PC-9 (cell line): ENCODE measurements at regions not wholly inside any gene's neighbourhood (a gene's known extent, or its start where the extent isn't known, plus 50 kb on each side); places are given as distances from the start of the nearest gene placed in this dataset.

Experiments
- BruUV-seq: library from RNA; stranded (reverse); fragments of 400-500 nt; replicated peaks from 2 replicates; lab custom pipeline; 2021; lab: Mats Ljungman, UMichigan
- CTCF ChIA-PET: fragments of 300-600 bp; sonication (Branson Sonifier 250); formaldehyde crosslinking; loops from one replicate; lab custom pipeline; 2022; ENCODE audit warnings: antibody characterized with exemption; lab: Charles Lee
- POLR2A ChIA-PET: fragments of 300-600 bp; sonication (Branson Sonifier 250); formaldehyde crosslinking; loops from one replicate; lab custom pipeline; 2022; ENCODE audit warnings: antibody characterized with exemption; ENCODE audit not compliant: unreplicated experiment; lab: Charles Lee
- DNase-seq, 2 experiments: peaks; one replicate each; pipeline versions ENCODE4 v3.0.0 to v3.0.0-alpha.2; 2015 to 2022; ENCODE audit warnings: mixed read lengths in 1 of 2
- H2AFZ ChIP-seq: fragments of 200-600 bp; sonication (generic); 2 replicates; pipeline ENCODE4 v1.8.1; 2017; ENCODE audit warnings: antibody characterized with exemption
- H3F3A ChIP-seq: fragments of 200-600 bp; sonication (generic); 2 replicates; pipeline ENCODE4 v1.8.1; 2017; ENCODE audit warnings: antibody characterized with exemption, mild to moderate bottlenecking, low read depth; ENCODE audit not compliant: insufficient read depth
- H3K27ac ChIP-seq: fragments of 200-600 bp; sonication (generic); 2 replicates; pipeline ENCODE4 v1.6.1; 2016; ENCODE audit warnings: mixed run types
- H3K27me3 ChIP-seq: fragments of 200-600 bp; sonication (generic); 2 replicates; pipeline ENCODE4 v1.6.1; 2016; ENCODE audit warnings: low read depth, mixed run types; ENCODE audit not compliant: insufficient read depth
- H3K36me3 ChIP-seq: fragments of 200-600 bp; sonication (generic); 2 replicates; pipeline ENCODE4 v1.6.1; 2016; ENCODE audit warnings: low read depth, mixed run types
- H3K4me1 ChIP-seq: fragments of 200-600 bp; sonication (generic); replicated peaks from 2 replicates; pipeline ENCODE4 v1.6.1; 2016; ENCODE audit warnings: mixed run types; ENCODE audit not compliant: insufficient read depth
- H3K4me2 ChIP-seq: fragments of 200-600 bp; sonication (generic); 2 replicates; pipeline ENCODE4 v1.6.1; 2017; ENCODE audit warnings: mixed run types
- H3K4me3 ChIP-seq: fragments of 200-600 bp; sonication (generic); 2 replicates; pipeline ENCODE4 v1.6.1; 2016; ENCODE audit warnings: mixed run types
- H3K79me2 ChIP-seq: fragments of 200-600 bp; sonication (generic); 2 replicates; pipeline ENCODE4 v1.6.1; 2017; ENCODE audit warnings: low read depth, mixed run types
- H3K9me2 ChIP-seq: fragments of 200-600 bp; sonication (generic); 2 replicates; pipeline ENCODE4 v1.8.1; 2017; ENCODE audit warnings: mild to moderate bottlenecking; ENCODE audit not compliant: insufficient read depth
- H3K9me3 ChIP-seq: fragments of 200-600 bp; sonication (generic); 2 replicates; pipeline ENCODE4 v1.8.1; 2016; ENCODE audit warnings: low read depth; ENCODE audit not compliant: insufficient read depth
- H4K20me1 ChIP-seq: fragments of 200-600 bp; sonication (generic); 2 replicates; pipeline ENCODE4 v1.8.1; 2017; ENCODE audit not compliant: insufficient read depth
- EZH2 ChIP-seq: fragments of 200-600 bp; sonication (generic); IDR thresholded peaks from 2 replicates; pipeline ENCODE4 v1.8.0; 2017; ENCODE audit warnings: antibody characterized with exemption, low read depth
- intact Hi-C: fragments of 100-400 bp; cut with micrococcal nuclease; formaldehyde crosslinking; loops from one replicate; pipeline ENCODE4 v1.10.0; 2022; ENCODE audit not compliant: unreplicated experiment
- TF ChIP-seq, protein P1 (sequence below): fragments of 200-600 bp; sonication (generic); conservative IDR thresholded peaks from 2 replicates; pipeline ENCODE4 v1.6.1; 2017; ENCODE audit warnings: mixed run types, antibody characterized with exemption, mild to moderate bottlenecking, moderate library complexity

DNA sequence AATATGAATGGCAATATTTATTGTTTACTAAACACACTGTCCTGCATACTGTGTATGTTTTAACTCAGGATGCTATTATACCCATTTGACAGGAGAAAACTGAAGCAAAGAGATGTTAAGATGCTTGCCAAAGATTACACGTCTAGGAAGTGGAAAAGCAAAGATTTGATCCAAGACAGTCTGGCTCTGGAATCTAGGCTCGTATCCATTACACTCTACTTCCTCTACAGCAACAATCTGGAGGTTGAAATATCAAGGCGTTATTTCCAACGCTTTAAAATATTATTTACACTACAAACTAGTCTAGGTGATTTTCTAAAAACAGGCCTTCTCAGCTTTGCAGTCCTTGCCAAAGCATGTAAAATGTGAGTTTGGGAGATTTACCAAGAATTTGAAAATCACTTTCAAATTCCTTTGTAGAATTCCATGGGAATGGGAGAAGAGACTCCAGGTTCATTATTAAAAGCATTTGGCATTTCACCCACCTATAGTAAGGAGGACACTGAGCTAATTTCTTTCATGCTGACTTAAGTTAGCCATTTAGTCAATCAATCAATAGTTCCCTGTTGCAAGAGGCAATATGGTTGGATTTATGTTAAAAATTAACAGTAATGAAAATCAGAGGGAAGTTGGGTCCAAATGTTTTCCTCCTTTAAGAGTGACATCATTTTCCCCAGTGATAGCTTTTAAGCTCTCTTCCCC is 356.3 kb upstream of the SMARCA2 start:
- Histone ChIP-seq H3K27me3 (peaks cover 1% of the 10 kb centered on the region; the same call in 1 of the 2 replicates), H3K79me2 (no peaks in the 10 kb centered on the region), H3F3A (no peaks in the 10 kb centered on the region), H3K4me1 (no peaks in the 10 kb centered on the region), H4K20me1 (no peaks in the 10 kb centered on the region; the same call in 1 of the 2 replicates), H3K9me3 (no peaks in the 10 kb centered on the region), H3K4me3 (no peak overlapping the region), H3K36me3 (no peaks in the 10 kb centered on the region), H2AFZ (no peak overlapping the region), H3K4me2 (no peak overlapping the region), H3K27ac (no peak overlapping the region), H3K9me2 (no peaks in the 10 kb centered on the region)
- intact Hi-C loops, result no loop called here
- ChIA-PET POLR2A (no interaction called here), CTCF (no interaction called here)
- DNase-seq, result no peak
- TF ChIP-seq, protein P1, sequence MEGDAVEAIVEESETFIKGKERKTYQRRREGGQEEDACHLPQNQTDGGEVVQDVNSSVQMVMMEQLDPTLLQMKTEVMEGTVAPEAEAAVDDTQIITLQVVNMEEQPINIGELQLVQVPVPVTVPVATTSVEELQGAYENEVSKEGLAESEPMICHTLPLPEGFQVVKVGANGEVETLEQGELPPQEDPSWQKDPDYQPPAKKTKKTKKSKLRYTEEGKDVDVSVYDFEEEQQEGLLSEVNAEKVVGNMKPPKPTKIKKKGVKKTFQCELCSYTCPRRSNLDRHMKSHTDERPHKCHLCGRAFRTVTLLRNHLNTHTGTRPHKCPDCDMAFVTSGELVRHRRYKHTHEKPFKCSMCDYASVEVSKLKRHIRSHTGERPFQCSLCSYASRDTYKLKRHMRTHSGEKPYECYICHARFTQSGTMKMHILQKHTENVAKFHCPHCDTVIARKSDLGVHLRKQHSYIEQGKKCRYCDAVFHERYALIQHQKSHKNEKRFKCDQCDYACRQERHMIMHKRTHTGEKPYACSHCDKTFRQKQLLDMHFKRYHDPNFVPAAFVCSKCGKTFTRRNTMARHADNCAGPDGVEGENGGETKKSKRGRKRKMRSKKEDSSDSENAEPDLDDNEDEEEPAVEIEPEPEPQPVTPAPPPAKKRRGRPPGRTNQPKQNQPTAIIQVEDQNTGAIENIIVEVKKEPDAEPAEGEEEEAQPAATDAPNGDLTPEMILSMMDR, result no peak
- TF ChIP-seq EZH2, result no peak
- no TSS peak for BruUV-seq

DNA sequence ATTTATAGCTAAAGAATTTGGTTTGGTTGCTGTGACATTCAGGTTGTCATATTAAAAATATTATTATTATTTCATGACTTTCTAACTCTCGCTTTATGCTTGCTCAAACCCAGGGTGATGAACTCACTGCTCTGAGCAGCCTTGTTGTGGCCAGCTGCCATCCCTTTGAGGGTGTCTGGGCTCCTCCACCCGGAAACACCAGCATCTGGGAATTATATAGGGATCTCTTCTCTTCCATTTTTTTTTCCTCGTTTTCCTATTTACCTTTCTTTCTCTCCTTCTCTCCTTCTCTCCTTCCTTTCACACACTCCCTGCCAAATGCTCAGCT is 355.8 kb upstream of the SMARCA2 start:
- H3K27me3 ChIP-seq, result no peaks in the 10 kb centered on the region; the same call in 1 of the 2 replicates
- CTCF ChIA-PET, result no interaction called here
- no peak overlapping the region for H3K27ac ChIP-seq

DNA sequence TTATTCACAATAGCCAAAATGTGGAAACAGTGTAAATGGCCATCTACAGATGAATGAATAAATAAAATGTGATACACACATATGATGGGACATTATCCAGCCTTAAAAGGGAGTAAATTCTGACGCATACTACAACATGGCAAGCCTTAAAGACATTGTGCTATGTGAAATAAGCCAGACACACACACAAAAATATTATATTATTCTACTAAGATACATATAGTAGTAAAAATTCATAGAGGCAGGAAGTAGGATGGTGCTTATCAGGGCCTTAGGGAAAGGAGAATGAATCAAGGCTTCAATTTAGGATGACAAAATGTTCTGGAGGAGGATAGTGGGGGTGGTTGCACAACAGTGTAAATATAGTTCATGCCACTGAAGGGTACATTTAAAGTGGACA is 346.7 kb upstream of the SMARCA2 start:
- Histone ChIP-seq H3K4me2 (no peak overlapping the region), H3K79me2 (no peaks in the 10 kb centered on the region), H3F3A (no peaks in the 10 kb centered on the region), H3K27me3 (no peaks in the 10 kb centered on the region), H3K9me2 (no peaks in the 10 kb centered on the region), H3K4me3 (no peak overlapping the region), H3K36me3 (no peaks in the 10 kb centered on the region), H3K4me1 (no peaks in the 10 kb centered on the region), H3K27ac (no peak overlapping the region), H4K20me1 (no peaks in the 10 kb centered on the region), H3K9me3 (no peaks in the 10 kb centered on the region), H2AFZ (no peak overlapping the region)
- no TSS peak for BruUV-seq
- CTCF ChIA-PET, result no interaction called here
- DNase-seq, result no peak
- POLR2A ChIA-PET, result no interaction called here
- TF ChIP-seq, protein P1, result no peak
- TF ChIP-seq EZH2, result no peak
- intact Hi-C loops, result no loop called here

More for the DNA sequence above, 355.8 kb upstream of the SMARCA2 start:
- BruUV-seq, result no TSS peak
- Histone ChIP-seq H3K4me3 (no peak overlapping the region), H3K4me2 (no peak overlapping the region), H3K36me3 (no peaks in the 10 kb centered on the region), H3K4me1 (no peaks in the 10 kb centered on the region), H3F3A (no peaks in the 10 kb centered on the region), H3K9me2 (no peaks in the 10 kb centered on the region), H4K20me1 (no peaks in the 10 kb centered on the region; the same call in 1 of the 2 replicates), H3K79me2 (no peaks in the 10 kb centered on the region), H2AFZ (no peak overlapping the region), H3K9me3 (no peaks in the 10 kb centered on the region)
- no peak for DNase-seq
- TF ChIP-seq, protein P1, result no peak
- no peak for TF ChIP-seq EZH2
- POLR2A ChIA-PET, result no interaction called here
- intact Hi-C loops, result no loop called here
